Left kidney (tissue), 1 donor: ENCODE measurements at regions not wholly inside any gene's neighbourhood (a gene's known extent, or its start where the extent isn't known, plus 50 kb on each side); places are given as distances from the start of the nearest gene placed in this dataset.

Experiments
- DNase-seq: peaks from one replicate; pipeline ENCODE4 v3.0.0-alpha.2; 2013

DNA sequence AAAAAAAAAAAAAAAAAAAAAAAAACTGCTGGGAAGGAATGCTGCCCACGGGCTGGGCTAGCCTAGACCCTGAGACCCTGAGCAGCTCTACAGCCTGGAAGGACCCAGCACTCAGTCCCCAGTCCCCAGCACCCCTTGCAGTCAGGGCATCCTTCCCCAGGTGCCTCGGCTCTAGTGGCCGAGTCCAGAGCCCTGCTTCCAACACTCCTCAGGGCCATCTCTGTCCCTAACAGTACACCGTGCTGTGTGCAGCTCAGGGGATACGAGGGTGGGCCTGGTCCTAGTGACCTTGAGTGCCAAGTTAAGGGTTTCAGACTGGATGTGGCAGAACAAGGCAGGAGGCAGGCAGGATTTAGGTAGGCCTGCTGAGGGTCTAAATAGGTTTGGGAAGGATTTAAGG lies 50.2 kb upstream of the LRP8 start:
- DNase-seq = no peak

GRCh38 chr1:53378932-53379661 lies 51.2 kb upstream of the LRP8 start:
- DNase-seq = peak; percentile 64

- no peak for DNase-seq
Measured at GRCh38 chr1:53379662-53380002, 51.8 kb upstream of the LRP8 start.

DNA sequence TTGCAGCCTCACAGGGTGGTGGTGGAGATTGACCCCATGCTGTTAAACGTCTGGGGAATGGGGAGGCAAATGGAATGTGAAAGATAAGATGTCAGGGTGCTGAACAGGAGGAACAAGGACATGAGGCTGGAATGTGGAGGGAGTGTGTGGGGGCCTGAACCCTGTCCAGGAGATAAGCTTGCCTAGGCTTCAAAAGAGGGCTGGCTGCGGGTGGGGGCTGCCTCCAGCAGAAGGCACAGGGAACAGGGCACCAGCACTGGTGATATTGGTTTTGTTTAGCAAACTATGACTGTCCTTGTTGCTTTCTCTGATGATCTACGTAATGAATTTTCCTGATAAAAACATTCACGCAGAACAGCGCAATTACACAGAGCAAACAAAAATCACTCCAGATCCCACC lies 52.4 kb upstream of the LRP8 start:
- DNase-seq = no peak

DNA sequence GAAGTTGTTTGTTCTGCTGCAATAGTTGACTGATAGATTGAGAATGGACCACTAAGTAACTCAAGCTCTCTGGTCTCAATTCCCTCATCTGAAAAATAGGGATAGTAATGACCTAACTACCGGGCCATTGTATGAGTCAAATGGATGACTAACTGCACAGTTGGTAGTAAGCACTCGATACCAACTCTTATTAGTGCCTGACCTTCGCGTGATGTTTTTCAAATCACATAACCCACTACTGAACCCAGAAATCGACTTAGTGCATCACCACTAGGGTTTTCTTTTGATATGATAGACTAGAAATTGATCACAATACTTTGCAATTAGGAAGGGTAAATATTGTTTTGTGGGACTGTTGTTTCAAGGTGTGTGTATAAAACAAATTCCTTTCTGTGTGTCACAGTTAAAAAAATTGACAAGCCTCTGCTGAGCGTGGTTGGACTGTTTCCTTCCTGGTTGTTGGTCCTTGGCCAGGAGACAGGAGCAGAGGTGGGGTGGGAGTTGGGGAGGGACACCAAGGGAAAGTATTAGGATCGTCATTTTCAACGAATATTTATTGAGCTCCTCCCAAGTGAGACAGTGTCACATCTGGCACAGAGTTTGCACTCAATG lies 54.0 kb upstream of the LRP8 start:
- DNase-seq = no peak

DNA sequence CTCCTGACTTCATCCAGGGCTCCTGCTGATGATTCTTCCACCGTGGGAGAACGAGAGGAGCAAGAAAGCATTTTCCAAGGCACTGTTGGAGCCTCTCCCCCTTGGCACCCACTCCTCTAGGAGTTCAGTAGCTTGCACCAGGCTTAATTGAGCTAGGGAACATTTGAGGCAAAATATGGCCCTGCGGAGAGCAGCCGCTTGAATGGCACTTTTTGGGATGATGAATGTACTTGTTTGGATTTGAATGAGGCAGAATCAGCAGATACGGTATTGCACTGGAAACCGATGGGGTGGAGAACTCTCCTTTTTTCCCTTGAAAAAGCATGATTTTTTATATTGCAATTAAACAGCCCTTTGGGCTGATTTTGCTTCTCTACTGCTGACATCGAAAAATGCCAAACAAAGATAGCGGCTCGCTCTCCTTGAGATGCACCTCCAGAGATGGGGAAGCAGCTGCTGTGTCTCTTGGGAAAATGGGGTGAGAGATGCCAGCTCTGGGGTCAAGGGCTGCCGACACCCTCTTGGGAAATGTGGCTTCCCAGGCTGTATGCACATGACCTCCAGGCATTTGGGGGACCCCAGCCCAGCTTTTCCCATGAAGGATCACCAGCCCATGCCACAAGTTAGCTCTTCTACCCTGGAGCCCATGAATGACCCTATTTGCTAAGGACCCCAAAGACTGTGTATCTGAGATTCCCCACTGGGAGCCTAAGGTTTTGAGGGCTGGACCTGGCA lies 55.4 kb upstream of the LRP8 start:
- DNase-seq = no peak

GRCh38 chr1:53384796-53385195 lies 56.9 kb upstream of the LRP8 start:
- DNase-seq = no peak

- no peak for DNase-seq
Measured at GRCh38 chr1:53385276-53386225, 57.7 kb upstream of the LRP8 start.

GRCh38 chr1:53388963-53389362 lies 61.1 kb upstream of the LRP8 start:
- no peak for DNase-seq

GRCh38 chr1:53390261-53390660 lies 62.4 kb upstream of the LRP8 start:
- no peak for DNase-seq

DNA sequence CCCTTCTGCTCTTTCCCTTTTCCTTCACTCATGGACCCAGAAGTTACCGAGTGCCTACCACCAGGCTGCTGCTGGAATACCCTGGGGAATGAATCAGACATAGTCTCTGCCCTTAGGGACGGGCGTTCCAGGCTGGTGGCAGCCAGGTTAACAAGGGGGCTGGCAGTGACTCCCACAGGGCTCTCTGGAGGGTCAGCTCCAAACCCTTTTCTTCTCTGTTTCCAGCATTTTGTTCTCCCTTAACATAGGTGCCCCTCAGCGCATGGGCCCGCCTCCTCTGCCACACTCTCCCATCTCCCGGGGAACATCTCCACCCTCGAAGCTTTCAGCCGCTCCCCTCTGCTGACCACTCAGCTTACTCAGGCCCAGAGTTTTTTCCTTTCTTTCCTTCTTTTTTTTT lies 62.9 kb upstream of the LRP8 start:
- DNase-seq = no peak

DNA sequence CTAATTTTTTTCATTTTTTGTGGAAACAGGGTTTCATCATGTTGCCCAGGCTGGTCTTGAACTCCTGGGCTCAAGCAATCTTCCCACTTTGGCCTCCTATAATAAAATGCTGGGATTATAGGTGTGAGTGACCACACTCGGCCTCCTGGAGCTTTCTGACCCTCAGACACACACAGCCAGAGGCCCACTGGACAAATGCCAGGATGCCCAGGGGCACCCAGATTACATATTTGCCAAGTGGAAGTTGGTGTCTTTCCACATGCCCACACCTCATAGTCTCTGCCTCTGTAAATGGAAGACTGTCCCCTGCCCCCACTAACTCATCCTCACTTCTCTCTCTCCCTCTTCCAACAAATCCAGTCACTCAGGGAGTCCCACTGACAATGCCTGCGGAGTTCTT lies 63.4 kb upstream of the LRP8 start:
- DNase-seq = no peak

DNA sequence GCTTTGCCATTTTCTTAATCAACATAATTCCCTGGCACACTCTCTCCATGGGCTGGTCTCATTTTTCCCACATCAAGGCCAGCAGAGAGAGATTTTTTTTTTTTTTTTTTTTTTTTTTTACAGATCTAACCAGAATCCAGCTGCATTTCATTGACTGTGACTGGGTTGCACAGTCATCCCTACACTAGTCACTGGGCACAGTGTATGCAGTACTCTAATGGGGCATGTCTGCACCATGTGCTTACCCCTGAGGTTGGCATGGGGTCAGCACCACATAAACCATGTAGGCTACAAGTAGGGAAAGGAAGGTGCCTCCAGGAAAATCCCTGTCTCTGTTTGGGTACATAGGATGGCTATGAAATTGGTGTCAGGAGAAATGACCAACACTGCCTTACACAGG lies 64.1 kb upstream of the LRP8 start:
- DNase-seq = no peak

- no peak for DNase-seq
Measured at GRCh38 chr1:53392460-53392859, 64.6 kb upstream of the LRP8 start.

GRCh38 chr1:53393325-53393792 lies 65.5 kb upstream of the LRP8 start:
- DNase-seq = peak; percentile 85

- no peak for DNase-seq
Measured at GRCh38 chr1:53394306-53394705, 64.9 kb upstream of the DMRTB1 start.

- DNase-seq = no peak
Measured at GRCh38 chr1:53395671-53396215, 63.5 kb upstream of the DMRTB1 start.

DNA sequence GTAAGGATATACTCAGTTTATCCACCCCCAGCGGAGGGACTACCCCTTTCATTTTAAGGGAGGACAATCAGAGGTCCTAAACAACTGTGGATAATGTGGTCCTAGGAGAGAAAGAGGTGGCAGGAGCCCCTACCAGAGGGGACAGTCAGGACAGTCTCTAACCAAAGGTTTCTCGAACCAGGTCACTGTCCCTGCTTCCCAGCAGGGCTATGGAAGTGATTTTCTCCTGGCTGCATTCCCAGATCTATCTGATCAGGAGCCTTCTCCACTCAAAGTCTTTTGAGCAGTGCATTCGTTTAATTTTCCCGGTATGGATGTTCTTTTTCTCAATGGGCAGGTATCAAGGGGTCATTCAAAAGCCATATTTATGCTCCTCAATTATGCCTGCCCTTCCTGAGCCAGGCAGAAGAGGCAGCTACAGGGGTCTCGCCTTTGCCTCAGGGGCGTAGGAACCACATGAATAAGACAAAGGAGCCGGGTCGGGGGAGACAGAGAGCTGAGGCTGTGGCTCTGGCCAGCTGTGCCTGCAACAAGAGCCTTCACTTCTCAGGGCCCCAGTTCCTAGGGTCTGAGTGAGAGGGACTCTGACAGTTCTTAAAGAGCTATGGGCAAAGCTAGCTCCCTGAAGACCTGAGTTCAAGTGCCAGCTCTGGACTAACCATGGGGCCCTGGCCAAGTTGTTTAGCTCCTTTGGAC lies 62.5 kb upstream of the DMRTB1 start:
- no peak for DNase-seq

DNA sequence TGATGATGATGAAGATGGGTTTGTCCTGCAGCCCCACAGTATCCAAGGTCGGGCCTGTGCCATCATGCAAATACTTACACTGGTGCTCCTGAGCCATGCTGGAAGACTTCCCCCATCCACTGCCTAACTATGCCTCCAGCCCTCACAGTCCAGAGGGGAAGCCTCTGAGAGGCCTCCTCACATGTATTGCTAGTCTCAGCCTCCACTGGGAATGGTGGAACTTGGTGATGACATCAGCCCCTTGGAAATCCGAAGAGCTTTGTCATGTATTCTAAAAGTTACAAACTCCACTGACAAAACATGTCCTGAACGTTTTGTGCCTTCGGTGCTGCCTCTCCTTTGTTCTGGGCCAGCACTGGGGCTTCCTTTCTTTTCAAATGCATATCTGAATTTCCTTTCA lies 61.1 kb upstream of the DMRTB1 start:
- no peak for DNase-seq

- no peak for DNase-seq
Measured at GRCh38 chr1:53398576-53399365, 60.4 kb upstream of the DMRTB1 start.
